HK-2 (cell line): ENCODE measurements at regions not wholly inside any gene's neighbourhood (a gene's known extent, or its start where the extent isn't known, plus 50 kb on each side); places are given as distances from the start of the nearest gene placed in this dataset.
"Not testable (repeated sequence)": the region's sequence is repeated elsewhere in the genome, so short reads cannot be mapped to it uniquely, and the experiment has no call there.

Experiments
- DNase-seq: peaks from one replicate; pipeline ENCODE4 v3.0.0-alpha.2; 2018; ENCODE audit not compliant: unreplicated experiment

DNA sequence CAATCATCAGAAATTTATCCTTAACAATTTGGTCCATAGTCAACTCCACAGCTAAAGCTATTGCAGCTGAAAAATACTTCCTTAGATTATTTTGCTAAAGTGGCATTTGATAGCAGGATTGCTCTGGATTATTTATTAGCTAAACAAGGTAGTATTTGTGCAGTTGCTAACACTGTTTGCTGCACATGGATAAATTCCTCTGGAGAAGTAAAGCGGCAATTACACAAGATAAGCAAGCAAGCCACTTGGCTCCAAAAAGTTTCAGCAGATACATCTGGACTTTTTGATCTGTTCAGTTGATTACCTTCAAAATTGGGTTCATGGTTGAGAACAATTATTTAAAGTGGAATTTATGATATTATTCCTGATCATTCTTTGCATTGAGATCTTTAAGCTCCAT is 971.5 kb downstream of the C4orf33 start:
- DNase-seq = no peak

DNA sequence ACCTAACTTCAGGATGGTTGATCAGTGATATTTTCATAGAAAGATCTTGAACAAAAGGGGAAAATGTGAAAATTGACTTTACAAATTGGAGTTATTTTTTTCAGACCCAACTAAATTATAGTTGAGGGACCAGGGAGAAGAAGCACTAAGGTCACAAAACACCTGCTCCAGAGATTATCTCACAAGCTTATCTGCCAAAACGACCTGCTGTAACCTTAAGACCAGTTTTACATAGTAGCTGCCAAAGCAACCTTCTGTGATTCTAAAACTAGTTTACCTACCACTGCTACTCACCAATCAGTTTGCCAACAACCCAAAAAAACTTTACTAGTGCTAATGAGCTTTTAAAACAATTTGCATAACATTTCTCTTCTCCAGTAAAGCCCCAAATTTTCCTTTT is 972.1 kb downstream of the C4orf33 start:
- no peak for DNase-seq

DNA sequence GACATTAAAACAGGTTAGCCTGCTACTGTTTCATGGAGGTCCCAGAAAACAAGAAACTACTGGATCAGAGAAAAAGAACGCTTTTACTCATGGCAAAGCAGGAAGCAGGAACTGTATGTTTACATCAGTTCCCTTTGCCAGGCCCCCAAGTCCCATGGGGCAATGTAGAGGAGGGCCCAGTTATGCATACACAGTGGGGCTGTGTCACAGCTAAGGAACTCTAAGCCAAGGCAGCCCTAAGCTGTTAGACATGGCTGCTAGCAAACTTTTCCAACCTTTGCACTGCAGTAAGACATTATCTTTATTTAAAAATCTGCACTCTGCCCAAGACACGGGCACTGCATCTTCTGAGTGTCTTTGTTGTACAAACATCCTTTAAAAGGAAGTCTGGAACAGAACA is 975.8 kb downstream of the C4orf33 start:
- DNase-seq = no peak

DNA sequence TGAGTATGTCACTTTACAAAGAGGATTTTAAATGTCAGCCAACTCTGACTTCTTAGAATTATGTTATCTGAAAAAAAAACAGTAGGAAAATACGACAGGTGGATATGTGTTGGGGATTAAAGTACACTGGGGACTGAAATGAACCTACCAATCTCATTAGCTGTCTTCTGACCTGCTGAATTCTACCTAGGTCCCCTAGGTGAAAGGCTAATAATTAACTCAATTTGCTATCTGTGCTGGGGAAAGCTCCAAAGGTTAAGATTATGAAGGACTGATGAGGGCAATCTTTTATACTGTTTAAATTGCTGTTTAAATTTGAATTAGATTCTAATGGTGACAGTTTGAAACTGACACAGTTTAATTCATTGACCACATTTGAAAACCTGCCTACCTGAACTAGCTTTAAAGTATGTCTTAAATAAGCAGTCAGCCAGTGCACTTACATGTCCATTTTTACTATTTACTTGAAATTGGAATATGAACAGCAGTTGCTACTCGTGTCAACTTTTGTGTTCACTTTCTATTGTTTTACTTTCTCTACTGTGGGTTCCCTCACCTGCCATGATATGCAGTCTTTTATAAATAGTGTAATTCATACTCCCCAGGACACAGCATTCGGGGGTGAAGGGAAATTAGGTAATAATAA is 977.3 kb downstream of the C4orf33 start:
- no peak for DNase-seq

DNA sequence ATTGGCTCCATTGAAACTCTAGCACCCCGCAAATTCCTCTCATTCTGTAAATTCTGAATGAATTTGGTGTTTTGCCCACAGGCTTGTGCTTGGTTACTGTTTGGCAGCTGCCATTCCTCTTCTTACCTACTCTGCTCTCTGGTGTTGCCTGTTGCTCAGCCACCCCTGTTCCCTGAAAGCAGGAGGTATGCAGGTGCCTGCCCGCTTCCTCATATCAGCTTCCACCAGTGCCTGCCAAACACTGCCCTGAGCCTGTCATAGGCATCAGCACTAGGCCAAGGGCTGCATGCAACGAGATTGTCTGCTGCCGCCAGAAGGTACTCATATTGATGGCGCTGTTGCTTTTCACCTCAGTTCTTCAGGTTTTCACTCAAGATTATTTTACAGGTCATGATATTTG is 978.1 kb downstream of the C4orf33 start:
- DNase-seq = no peak

DNA sequence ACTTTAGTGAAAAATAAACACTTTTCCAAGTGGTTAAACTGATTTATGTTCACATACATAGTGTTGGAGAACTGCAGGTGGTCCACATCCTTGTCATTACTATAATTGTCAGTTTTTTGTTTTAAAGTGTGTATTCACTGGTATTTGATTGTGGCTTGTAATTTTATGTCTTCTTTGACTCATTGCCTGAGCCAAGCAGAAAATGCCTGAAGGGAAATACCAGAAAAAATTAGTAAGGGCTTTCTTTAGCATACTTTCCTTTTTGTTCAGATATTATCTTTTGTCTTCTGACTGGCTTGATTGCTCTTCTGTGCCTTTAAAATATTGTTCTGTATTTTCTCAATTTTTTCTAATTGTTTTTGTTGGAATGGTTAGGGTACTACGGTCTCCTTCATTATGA is 981.3 kb downstream of the C4orf33 start:
- DNase-seq = no peak

DNA sequence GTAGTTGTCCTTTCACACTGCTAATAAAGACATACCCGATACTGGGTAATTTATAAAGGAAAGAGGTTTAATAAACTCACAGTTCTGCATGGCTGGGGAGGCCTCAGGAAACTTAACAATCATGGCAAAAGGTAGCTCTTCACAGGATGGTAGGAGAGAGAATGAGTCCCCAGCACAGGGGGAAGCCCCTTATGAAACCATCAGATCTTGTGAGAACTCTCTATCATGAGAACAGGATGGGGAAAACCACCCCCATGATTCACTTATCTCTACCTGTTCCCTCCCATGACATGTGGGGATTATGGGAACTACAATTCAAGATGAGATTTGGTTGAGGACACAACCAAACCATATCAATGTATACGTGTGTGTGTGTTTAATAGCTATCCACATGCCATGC is 983.1 kb downstream of the C4orf33 start:
- not testable (repeated sequence) for DNase-seq

DNA sequence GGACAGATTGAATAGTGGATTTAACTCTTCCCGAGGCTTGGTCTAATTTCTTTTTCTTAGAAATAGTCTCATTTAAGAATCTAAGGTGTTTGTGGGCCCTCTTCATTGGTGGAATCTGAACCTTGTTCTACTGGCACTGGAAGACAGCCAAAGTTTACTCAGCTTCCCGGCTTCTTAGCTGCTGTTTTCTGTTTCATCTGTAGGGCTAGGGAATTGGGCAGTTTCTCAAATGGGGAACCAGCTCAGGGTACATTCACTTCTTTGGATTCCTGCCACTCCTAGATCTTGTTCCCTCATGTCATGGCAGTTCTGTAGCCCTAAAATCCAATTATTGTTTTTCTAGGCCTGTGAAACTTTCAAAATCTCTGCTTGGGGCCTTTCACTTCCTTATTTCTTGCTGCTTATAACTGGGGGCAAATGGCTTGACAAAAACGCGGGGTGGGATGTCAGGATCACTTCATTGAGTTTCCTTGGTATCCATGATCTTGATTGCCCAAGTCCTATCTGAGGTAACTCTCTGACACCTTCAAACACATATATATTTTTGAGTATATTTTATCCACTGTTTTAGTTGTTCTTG is 985.0 kb downstream of the C4orf33 start:
- DNase-seq = no peak

DNA sequence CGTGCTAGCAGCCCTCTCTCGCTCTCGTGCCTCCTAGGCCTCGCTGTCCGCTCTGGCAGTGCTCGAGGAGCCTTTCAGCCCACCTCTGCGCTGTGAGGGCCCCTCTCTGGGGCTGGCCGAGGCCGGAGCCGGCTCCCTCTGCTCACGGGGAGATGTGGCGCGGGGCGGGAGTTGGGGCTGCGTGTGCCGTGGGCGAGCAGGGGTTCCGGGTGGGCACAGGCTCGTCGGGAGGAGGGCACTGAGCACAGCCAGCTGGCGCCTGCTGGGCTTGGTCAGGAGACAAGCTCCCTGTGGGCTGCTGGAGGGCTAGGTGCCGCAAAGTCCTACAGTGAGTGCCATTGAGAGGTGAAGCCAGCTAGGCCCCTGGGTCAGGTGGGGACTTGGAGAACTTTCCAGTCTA is 994.5 kb downstream of the C4orf33 start:
- DNase-seq = no peak

DNA sequence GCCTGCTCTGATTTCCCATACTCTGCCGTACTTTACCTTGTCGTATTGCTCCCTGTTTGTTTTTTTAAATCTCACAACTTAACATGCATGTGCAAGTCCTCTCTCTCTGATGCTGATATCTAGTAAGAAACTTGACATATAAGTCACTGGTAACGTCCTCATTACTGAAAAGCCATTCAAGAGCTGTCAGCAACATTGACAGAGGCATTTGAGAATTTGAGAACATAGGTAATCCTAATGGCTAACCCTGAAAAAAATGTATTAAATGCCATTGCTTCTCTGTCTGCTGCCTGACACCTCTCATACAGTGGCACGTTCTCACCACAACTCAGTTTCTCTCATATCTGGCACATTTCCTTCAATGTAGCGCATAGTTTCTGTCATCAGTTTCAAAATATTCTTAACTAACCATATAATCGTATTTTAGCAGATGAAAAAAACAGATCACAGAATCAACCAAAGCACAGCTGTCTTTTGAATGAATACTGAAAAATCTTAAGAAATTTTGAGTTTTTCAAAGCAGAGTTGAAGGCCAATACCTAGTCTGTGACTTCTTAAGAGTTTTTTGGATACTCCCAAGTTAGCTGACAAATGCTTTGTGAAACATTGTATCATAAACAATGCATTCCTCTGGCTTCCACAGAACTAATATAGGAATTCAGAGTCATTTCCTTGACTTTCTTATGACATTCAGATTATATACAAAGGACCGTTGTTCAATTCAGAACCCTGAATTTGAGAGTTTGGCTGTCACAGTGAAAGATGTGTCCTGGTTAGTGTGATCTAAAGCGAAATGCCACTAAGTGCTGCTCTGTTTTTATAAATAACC is 996.4 kb downstream of the C4orf33 start:
- no peak for DNase-seq

DNA sequence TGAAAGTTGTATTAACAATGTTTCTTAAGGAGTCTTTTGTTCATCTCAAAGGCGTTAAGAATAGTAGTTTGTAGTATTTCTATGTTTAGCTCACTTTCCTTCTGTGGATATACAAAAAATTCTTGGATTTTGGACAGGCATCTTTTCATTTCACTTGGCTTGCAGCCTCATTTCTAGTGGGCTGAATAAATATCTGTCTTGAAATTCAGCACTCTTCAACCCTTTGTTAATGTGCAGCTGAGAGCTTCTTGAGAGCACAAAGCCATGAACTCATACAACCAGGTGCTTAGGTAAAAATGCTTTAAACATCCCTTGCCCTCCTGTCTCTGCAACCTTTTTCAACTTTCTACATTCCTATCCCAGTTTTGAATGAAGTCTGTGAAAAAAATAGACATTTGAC is 1003.2 kb downstream of the C4orf33 start:
- no peak for DNase-seq

DNA sequence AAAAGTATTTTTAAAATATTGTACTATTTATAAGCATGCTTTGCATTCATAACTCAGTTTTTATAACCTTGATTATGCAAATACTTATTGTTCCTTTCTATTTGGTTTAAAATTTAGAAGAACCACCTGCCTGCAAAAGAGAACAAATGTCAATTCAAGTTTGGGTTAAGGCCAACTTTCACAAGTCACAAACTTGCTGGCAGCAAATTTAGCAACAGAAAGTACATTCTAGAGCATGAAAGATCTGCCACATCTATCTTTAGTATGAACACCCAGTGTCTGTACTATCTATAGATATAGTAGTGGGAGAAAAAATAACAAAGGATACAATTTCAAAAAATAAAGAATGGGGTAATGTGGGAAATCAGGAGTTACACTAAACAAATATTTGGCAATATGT is 1014.2 kb downstream of the C4orf33 start:
- DNase-seq = no peak

DNA sequence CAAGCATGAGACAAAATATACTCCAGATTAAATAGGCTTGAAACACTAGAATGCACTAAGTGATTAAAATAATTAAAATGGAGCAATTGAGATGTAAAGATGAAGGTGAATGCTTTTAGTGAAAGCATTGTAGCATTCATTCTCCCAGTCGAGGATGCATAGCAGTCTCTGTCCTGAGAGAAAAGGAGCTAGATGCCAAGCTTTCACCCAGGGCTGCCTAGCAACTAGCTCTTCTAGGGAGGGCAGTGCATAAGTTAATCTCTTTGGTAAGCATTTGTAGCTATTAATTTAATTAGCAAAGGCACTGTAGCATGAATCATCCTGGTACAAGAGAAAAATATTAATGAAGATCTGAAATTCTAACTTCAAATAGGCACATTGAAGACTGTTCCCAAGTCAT is 1014.8 kb downstream of the C4orf33 start:
- no peak for DNase-seq

DNA sequence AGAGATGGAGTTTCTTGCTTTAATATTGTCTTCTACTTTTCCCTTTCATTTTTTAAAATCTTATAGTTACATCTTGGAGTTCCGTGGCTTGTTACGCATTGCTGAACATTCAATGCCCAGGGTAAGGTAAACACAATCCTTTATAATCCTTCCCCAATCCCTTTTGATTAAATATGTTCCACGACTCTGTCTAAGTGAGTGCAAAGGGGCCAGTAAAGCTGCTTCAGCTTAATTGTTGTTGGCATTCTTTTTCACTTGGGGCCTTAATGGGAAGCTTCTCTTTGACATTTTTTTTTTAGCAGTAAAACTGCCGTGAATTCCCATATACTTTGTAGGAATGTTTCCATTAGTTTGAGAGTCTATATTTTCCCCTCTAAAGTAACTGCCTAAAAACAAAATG is 1028.1 kb downstream of the C4orf33 start:
- DNase-seq = no peak

DNA sequence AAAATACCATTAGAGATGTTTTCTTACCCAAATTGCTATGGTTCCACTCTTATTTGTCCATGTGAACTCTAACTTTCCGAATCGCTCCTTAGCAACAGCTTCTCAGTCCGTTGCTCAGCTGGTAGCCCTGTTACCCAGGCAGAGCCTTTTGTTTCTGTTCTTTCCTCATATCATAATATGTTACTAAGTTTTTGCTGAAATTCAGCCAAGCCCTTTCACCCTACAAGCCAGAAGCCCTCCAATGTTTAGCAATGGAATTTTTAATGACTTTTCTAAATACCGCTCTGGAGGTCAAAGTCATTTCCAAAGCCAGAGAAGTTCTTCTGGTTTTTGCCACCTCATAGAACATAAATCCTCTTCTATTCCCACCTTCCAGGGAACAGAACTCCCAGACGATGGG is 1029.5 kb downstream of the C4orf33 start:
- no peak for DNase-seq

DNA sequence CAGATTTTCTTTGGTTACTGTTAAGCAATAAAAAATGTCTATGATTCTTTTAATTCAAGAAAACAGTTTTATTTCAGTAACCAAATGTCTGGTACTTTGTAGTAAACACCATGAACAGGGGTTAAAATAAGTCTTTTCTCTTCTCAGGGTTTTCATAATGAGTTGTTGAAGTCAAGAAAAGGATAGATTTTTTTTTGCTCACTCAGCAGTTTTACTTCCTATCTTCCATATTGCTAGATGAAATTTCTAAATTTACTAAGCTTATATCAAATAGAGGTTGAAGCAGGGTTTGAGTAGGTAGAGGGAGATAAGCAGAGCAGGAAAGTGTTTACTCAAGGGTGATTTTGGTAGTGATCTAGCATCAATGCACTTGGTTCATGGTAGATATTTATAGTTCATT is 1031.3 kb downstream of the C4orf33 start:
- DNase-seq = no peak

DNA sequence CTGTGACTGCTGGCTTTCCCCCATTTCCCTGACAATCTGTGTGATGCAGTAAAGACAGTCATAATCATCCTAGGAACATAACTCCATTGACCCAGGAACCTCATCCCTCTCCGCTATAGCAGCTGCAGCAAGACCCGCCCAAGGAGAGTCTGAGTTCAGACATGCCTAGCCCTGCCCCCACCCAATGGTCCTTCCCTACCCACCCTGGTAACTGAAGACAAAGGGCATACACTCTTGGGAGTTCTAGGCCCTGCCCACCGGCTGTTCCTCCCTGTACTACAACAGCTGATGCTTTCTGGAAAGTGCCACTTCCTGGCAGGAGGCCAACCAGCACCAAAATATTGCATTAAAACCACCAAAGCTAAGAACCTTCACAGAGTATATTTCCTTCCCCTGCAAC is 1035.6 kb downstream of the C4orf33 start:
- no peak for DNase-seq

DNA sequence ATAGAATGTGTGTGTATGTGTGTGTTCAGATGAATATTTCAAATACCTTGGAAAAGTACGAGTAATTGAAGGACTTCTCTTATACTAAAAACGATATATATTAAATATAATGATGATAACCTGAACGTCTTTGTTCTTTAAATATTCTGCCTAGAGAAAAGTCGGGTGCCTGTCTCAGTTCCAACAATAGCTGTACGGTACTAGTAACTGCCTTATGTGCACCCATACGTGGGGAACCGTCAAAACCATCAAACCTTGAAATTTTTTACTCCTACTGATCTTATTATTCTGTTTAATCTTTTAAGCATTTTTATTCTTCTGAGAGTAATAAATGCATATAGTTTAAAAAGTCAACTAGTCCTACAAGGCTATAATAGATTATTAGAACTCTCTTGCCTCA is 1045.7 kb downstream of the C4orf33 start:
- DNase-seq = no peak

DNA sequence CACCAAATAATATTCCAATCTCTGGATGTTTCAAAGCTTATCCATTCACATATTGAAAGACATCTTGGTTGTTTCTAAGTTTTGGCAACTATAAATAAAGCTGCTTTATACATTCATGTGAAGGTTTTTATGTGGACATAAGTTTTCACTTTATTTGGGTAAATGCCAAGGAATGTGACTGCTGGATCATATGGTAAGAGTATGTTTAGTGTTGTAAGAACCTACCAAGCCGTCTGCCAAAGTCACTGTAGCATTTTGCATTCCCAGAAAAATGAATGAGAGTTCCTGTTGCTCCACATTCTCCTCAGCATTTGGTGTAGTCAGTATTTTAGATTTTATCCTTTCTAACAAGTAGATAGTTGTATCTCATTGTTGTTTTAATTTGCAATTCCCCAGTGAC is 1047.7 kb downstream of the C4orf33 start:
- no peak for DNase-seq

DNA sequence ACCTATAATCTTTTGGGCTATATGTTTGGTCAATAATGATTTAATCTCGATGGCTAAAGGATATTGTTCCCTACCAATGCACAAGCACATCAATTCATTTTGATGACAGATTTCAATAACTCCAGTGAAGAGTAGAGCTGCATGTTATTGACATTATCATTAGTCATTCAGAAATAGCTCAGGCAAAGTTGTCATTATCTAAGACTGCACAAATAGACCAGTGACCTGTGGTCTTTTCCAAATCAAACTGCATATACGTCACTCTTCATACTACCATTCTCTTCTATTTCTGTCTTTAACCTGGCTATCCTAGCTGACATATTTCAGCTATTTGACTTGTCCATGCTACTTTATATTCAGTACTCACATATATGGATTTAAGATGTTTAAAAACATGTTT is 1050.8 kb downstream of the C4orf33 start:
- no peak for DNase-seq

DNA sequence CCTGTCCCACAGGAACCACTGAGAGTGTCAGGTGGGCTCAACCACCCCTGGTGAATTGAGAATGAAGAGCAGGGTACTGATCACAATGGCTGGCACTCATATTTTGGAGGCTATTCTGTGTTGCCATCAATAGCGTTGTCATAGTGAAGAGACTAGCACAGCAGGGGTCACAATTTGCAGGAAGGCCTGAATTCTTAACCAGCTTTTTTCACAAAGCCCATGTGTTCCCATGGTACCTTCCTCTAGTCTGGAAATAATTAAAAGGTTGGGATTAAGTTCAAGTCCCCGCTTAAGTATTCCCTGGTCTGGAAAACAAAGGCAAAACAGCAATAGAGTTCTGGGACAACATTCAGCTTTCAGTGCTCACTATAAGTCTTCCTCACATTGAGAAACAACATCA is 1051.7 kb downstream of the C4orf33 start:
- no peak for DNase-seq

DNA sequence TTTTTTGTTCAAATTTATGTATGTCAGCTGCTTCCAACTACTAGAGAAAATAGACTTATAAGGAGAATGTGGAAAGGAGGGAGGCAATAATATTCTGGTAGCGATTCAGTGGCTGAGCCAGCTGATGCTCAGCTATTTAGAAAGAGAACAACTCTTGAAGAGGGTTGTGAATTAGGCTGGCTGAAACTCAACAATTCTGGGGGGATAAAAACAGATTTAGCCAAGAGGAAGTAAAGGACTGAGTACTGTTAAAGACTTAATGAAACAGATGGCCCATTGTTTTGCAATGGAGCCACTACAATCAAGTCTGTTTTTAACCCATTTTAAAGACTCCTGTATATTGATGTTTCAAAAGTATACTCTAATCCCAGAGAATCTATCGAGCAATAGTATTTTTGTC is 1058.9 kb downstream of the C4orf33 start:
- DNase-seq = no peak

DNA sequence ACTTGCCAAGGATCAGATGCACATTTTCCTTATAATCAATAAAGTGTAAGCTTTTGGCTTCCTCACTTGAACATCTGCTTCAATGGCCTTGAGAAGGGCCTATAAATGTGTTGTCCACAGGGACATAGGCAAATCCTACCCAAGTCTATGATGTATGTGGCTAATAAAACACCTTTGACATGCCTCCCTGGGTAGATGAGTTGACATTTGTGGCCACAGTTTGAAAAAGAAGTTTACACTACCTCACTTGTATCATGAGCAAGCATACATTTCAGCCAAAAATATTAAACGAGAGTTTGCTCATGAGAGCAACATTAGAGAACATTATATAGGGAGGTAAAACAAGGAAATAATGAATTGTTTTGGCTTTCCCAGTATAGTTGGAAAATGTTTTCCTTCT is 1067.7 kb downstream of the C4orf33 start:
- DNase-seq = no peak
